SK-N-SH (cell line): ENCODE measurements at regions not wholly inside any gene's neighbourhood (a gene's known extent, or its start where the extent isn't known, plus 50 kb on each side); places are given as distances from the start of the nearest gene placed in this dataset.

Source experiments
- CTCF ChIA-PET: fragments of 300-600, 350-600 bp; formaldehyde crosslinking; extraction: SDS; loops from one replicate; lab custom pipeline; 2021; lab: Yijun Ruan, JAX
- POLR2A ChIA-PET: fragments of 350-600 bp; sonication (Branson Sonifier 250); formaldehyde crosslinking; extraction: SDS; loops from one replicate; lab custom pipeline; 2020; ENCODE audit warnings: antibody characterized with exemption, inconsistent platforms; lab: Yijun Ruan, JAX
- DNase-seq: peaks from one replicate; pipeline ENCODE4 v3.0.0; 2012
- H2AFZ ChIP-seq: fragments of 200-600 bp; sonication (generic); 2 replicates; pipeline ENCODE4 v1.8.1; 2016; ENCODE audit warnings: antibody characterized with exemption, mild to moderate bottlenecking, low read depth
- H3F3A ChIP-seq: fragments of 200-600 bp; sonication (generic); replicated peaks from 2 replicates; pipeline ENCODE3; 2016; ENCODE audit warnings: antibody characterized with exemption, mild to moderate bottlenecking; ENCODE audit not compliant: insufficient read depth
- H3K27ac ChIP-seq, 2 experiments: fragments of 200-500 bp in 1 of 2; fragments of 200-600 bp in 1 of 2; sonication (Bioruptor generic) in 1 of 2; sonication (generic), shearing (Covaris generic) in 1 of 2; 2 replicates each; pipeline versions ENCODE4 v1.5.1 to v1.6.1; 2014 to 2016; ENCODE audit warnings: low read depth in 2 of 2, inconsistent platforms in 1 of 2, low read length in 1 of 2, mild to moderate bottlenecking in 1 of 2, mixed read lengths in 1 of 2
- H3K27me3 ChIP-seq: fragments of 200-600 bp; sonication (generic), shearing (Covaris generic); 2 replicates; pipeline ENCODE4 v1.6.1; 2016; ENCODE audit warnings: mixed run types; ENCODE audit not compliant: insufficient read depth
- H3K36me3 ChIP-seq, 2 experiments: fragments of 200-500 bp in 1 of 2; fragments of 200-600 bp in 1 of 2; sonication (Bioruptor generic) in 1 of 2; sonication (generic) in 1 of 2; replicated peaks in 1 of 2; 2 replicates each; pipeline versions ENCODE3 to v1.5.1; 2014 to 2016; ENCODE audit warnings: low read length in 1 of 2, mild to moderate bottlenecking in 1 of 2; ENCODE audit not compliant: insufficient read depth in 2 of 2, control insufficient read depth in 1 of 2
- H3K4me1 ChIP-seq, 2 experiments: fragments of 200-500 bp in 1 of 2; fragments of 200-600 bp in 1 of 2; sonication (Bioruptor generic) in 1 of 2; sonication (generic), shearing (Covaris generic) in 1 of 2; 2 replicates each; pipeline versions ENCODE4 v1.5.1 to v1.6.1; 2014 to 2016; ENCODE audit warnings: low read depth in 1 of 2, low read length in 1 of 2, mixed run types in 1 of 2; ENCODE audit not compliant: insufficient read depth in 2 of 2, control insufficient read depth in 1 of 2
- H3K4me2 ChIP-seq: fragments of 200-600 bp; sonication (generic), shearing (Covaris generic); 2 replicates; pipeline ENCODE4 v1.6.1; 2017; ENCODE audit warnings: mixed run types
- H3K4me3 ChIP-seq, 2 experiments: fragments of 200-500 bp in 1 of 2; fragments of 200-600 bp in 1 of 2; sonication (Bioruptor generic) in 1 of 2; sonication (generic), shearing (Covaris generic) in 1 of 2; 2 replicates each; pipeline versions ENCODE4 v1.5.1 to v1.8.1; 2014 to 2016; ENCODE audit warnings: low read depth in 2 of 2, inconsistent platforms in 1 of 2, low read length in 1 of 2, mild to moderate bottlenecking in 1 of 2, mixed read lengths in 1 of 2, moderate library complexity in 1 of 2
- H3K79me2 ChIP-seq: fragments of 200-600 bp; sonication (generic); 2 replicates; pipeline ENCODE4 v1.8.1; 2017; ENCODE audit warnings: mild to moderate bottlenecking; ENCODE audit not compliant: insufficient read depth
- H3K9ac ChIP-seq: fragments of 200-600 bp; sonication (generic); 2 replicates; pipeline ENCODE4 v1.6.1; 2017; ENCODE audit warnings: mixed run types
- H3K9me2 ChIP-seq: fragments of 200-600 bp; sonication (generic); 2 replicates; pipeline ENCODE4 v1.6.1; 2017; ENCODE audit warnings: mixed run types
- H3K9me3 ChIP-seq: fragments of 200-600 bp; sonication (generic); 2 replicates; pipeline ENCODE4 v1.6.1; 2017; ENCODE audit warnings: mixed run types, mild to moderate bottlenecking, moderate library complexity
- H4K20me1 ChIP-seq: fragments of 200-600 bp; sonication (generic); 2 replicates; pipeline ENCODE4 v1.6.1; 2017; ENCODE audit warnings: mild to moderate bottlenecking, mixed run types; ENCODE audit not compliant: insufficient read depth
- ELF1 ChIP-seq: IDR thresholded peaks from 2 replicates; pipeline ENCODE4 v1.4.0; 2012
- EP300 ChIP-seq, 2 experiments: IDR thresholded peaks; 2 replicates each; pipeline versions ENCODE4 v1.4.0 to v1.6.1; 2012; ENCODE audit warnings: borderline replicate concordance in 1 of 2, low read depth in 1 of 2, low read length in 1 of 2
- FOXM1 ChIP-seq: IDR thresholded peaks from 2 replicates; pipeline ENCODE4 v1.4.0; 2012; ENCODE audit warnings: low read depth, mild to moderate bottlenecking
- JUND ChIP-seq: IDR thresholded peaks from 2 replicates; pipeline ENCODE4 v1.4.0; 2012
- MXI1 ChIP-seq: IDR thresholded peaks from 2 replicates; pipeline ENCODE4 v1.6.1; 2012; ENCODE audit warnings: mild to moderate bottlenecking, low read depth, low read length, improper control_type of control experiment
- NFIC ChIP-seq: IDR thresholded peaks from 2 replicates; pipeline ENCODE4 v1.4.0; 2012; ENCODE audit warnings: borderline replicate concordance
- POLR2AphosphoS5 ChIP-seq: IDR thresholded peaks from 2 replicates; pipeline ENCODE4 v1.6.1; 2012; ENCODE audit warnings: low read depth, low read length
- RCOR1 ChIP-seq: fragments of 150-350 bp; IDR thresholded peaks from 2 replicates; pipeline ENCODE4 v1.6.1; 2017; ENCODE audit warnings: antibody characterized with exemption, low read length
- RFX5 ChIP-seq: IDR thresholded peaks from 2 replicates; pipeline ENCODE4 v1.6.1; 2012; ENCODE audit warnings: mild to moderate bottlenecking, improper control_type of control experiment, low read length
- RXRA ChIP-seq: IDR thresholded peaks from 2 replicates; pipeline ENCODE4 v1.4.0; 2012; ENCODE audit warnings: low read depth, mild to moderate bottlenecking, borderline replicate concordance
- SIN3A ChIP-seq: IDR thresholded peaks from 2 replicates; pipeline ENCODE4 v1.6.1; 2012; ENCODE audit warnings: low read depth, mild to moderate bottlenecking, low read length, moderate library complexity, borderline replicate concordance
- TCF12 ChIP-seq: IDR thresholded peaks from 2 replicates; pipeline ENCODE4 v1.4.0; 2012
- YY1 ChIP-seq: IDR thresholded peaks from 2 replicates; pipeline ENCODE4 v1.4.0; 2012; ENCODE audit warnings: low read depth, mild to moderate bottlenecking
- WGBS: methylation state at CpG from one replicate; pipeline ENCODE4 v1.1.6; 2017; ENCODE audit warnings: low lambda C conversion rate; 5-methylcytosine and 5-hydroxymethylcytosine counted together
- TF ChIP-seq, protein P1 (sequence below): IDR thresholded peaks from 2 replicates; pipeline ENCODE4 v1.4.0; 2012; ENCODE audit warnings: low read depth, borderline replicate concordance
- TF ChIP-seq, protein P2 (sequence below): IDR thresholded peaks from 2 replicates; pipeline ENCODE4 v1.6.1; 2012; ENCODE audit warnings: mild to moderate bottlenecking, low read depth, low read length, moderate library complexity

GRCh38 chr20:1801929-1802306, 93.3 kb upstream of the SIRPA start:
- H3K79me2 ChIP-seq = no peaks in the 10 kb centered on the region

GRCh38 chr20:1801225-1801928, 93.8 kb upstream of the SIRPA start:
- Histone ChIP-seq H3F3A (peaks cover 5% of the 10 kb centered on the region), H4K20me1 (no peaks in the 10 kb centered on the region), H3K79me2 (no peaks in the 10 kb centered on the region), H3K27ac (no peak overlapping the region), H3K9me2 (no peaks in the 10 kb centered on the region), H3K36me3 (no peaks in the 10 kb centered on the region), H3K4me2 (no peak overlapping the region), H3K9me3 (no peaks in the 10 kb centered on the region), H3K27me3 (no peaks in the 10 kb centered on the region), H2AFZ (no peak overlapping the region), H3K4me1 (peaks cover 0 to 6% of the 10 kb centered on the region in 2 experiments; a peak in 1 of 4 replicates), H3K4me3 (no peak overlapping the region), H3K9ac (no peak overlapping the region)
- DNase-seq = no peak
- ChIA-PET POLR2A (no interaction called here), CTCF (interaction anchor here (0.6 to 5.7 kb wide), 42 partner anchors 10 to 382 kb away, joined by 3 to 50 read pairs (median 5); no protein-coding TSS in a partner anchor)
- no peak for TF ChIP-seq FOXM1
- no peak for TF ChIP-seq JUND
- TF ChIP-seq TCF12 = no peak
- TF ChIP-seq YY1 = no peak
- TF ChIP-seq NFIC = no peak
- TF ChIP-seq RXRA = no peak
- no peak for TF ChIP-seq EP300 (IDR thresholded peaks at IDR 0.05; ENCODE audit: borderline replicate concordance in 1 of 2, low read depth in 1 of 2, low read length in 1 of 2)
- no peak for TF ChIP-seq RFX5
- WGBS = 70% methylated on average over 5 of the region's 5 CpGs

More at GRCh38 chr20:1801929-1802306, 93.3 kb upstream of the SIRPA start:
- WGBS = 40% methylated on average over 6 of the region's 6 CpGs
- peak overlapping the region in 1 of 2 experiments; percentile 55; a peak in 1 of 4 replicates for H3K4me3 ChIP-seq
- CTCF ChIA-PET = interaction anchor here (0.6 to 5.7 kb wide), 44 partner anchors 11 to 406 kb away, joined by 3 to 50 read pairs (median 4); partner anchors contain the start of gene STK35
- no peaks in the 10 kb centered on the region for H3K9me2 ChIP-seq
- H3K27me3 ChIP-seq = no peaks in the 10 kb centered on the region
- H3K9me3 ChIP-seq = no peaks in the 10 kb centered on the region
- TF ChIP-seq YY1 (no peak), FOXM1 (no peak), ELF1 (no peak), MXI1 (no peak), RCOR1 (no peak), POLR2AphosphoS5 (no peak), RXRA (no peak), JUND (no peak), SIN3A (no peak)
- TF ChIP-seq, protein P1, sequence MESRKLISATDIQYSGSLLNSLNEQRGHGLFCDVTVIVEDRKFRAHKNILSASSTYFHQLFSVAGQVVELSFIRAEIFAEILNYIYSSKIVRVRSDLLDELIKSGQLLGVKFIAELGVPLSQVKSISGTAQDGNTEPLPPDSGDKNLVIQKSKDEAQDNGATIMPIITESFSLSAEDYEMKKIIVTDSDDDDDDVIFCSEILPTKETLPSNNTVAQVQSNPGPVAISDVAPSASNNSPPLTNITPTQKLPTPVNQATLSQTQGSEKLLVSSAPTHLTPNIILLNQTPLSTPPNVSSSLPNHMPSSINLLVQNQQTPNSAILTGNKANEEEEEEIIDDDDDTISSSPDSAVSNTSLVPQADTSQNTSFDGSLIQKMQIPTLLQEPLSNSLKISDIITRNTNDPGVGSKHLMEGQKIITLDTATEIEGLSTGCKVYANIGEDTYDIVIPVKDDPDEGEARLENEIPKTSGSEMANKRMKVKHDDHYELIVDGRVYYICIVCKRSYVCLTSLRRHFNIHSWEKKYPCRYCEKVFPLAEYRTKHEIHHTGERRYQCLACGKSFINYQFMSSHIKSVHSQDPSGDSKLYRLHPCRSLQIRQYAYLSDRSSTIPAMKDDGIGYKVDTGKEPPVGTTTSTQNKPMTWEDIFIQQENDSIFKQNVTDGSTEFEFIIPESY = no peak
- TF ChIP-seq, protein P2, sequence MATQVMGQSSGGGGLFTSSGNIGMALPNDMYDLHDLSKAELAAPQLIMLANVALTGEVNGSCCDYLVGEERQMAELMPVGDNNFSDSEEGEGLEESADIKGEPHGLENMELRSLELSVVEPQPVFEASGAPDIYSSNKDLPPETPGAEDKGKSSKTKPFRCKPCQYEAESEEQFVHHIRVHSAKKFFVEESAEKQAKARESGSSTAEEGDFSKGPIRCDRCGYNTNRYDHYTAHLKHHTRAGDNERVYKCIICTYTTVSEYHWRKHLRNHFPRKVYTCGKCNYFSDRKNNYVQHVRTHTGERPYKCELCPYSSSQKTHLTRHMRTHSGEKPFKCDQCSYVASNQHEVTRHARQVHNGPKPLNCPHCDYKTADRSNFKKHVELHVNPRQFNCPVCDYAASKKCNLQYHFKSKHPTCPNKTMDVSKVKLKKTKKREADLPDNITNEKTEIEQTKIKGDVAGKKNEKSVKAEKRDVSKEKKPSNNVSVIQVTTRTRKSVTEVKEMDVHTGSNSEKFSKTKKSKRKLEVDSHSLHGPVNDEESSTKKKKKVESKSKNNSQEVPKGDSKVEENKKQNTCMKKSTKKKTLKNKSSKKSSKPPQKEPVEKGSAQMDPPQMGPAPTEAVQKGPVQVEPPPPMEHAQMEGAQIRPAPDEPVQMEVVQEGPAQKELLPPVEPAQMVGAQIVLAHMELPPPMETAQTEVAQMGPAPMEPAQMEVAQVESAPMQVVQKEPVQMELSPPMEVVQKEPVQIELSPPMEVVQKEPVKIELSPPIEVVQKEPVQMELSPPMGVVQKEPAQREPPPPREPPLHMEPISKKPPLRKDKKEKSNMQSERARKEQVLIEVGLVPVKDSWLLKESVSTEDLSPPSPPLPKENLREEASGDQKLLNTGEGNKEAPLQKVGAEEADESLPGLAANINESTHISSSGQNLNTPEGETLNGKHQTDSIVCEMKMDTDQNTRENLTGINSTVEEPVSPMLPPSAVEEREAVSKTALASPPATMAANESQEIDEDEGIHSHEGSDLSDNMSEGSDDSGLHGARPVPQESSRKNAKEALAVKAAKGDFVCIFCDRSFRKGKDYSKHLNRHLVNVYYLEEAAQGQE = no peak
- no peaks in the 10 kb centered on the region for H3K36me3 ChIP-seq
- H2AFZ ChIP-seq = no peak overlapping the region
- H3K27ac ChIP-seq = no peak overlapping the region
- H4K20me1 ChIP-seq = no peaks in the 10 kb centered on the region
- no peak overlapping the region for H3K9ac ChIP-seq
- no peak for DNase-seq
- peaks cover under 1 to 6% of the 10 kb centered on the region in 2 experiments; a peak in 2 of 4 replicates for H3K4me1 ChIP-seq
- POLR2A ChIA-PET = no interaction called here
- peaks cover 5% of the 10 kb centered on the region for H3F3A ChIP-seq
- peak overlapping the region; percentile 78 for H3K4me2 ChIP-seq
